ENCODE measurements at regions not wholly inside any gene's neighbourhood (a gene's known extent, or its start where the extent isn't known, plus 50 kb on each side); places are given as distances from the start of the nearest gene placed in this dataset.
A peak's percentile ranks its signal among the peaks of the same experiment; 100 is the strongest.

- no peak overlapping the region for H3K9ac ChIP-seq (ENCODE audit: low read length)
- no peaks in the 10 kb centered on the region for H3K36me3 ChIP-seq (ENCODE audit: low read depth, low read length)
- no TSS peak for BruUV-seq (replicated peaks)
- H3K9me3 ChIP-seq (ENCODE audit: low read length): no peaks in the 10 kb centered on the region
- no peaks in the 10 kb centered on the region for H3K4me1 ChIP-seq (ENCODE audit: insufficient read depth, low read length)
- no peak overlapping the region for H3K4me3 ChIP-seq (ENCODE audit: low read length)
- H3F3A ChIP-seq (ENCODE audit: low read length, unreplicated experiment): no peaks in the 10 kb centered on the region
- intact Hi-C loops (cut with micrococcal nuclease): no loop called here
- ChIA-PET CTCF (no interaction called here), POLR2A (ENCODE audit: unreplicated experiment) (no interaction called here)
- no peaks in the 10 kb centered on the region for H3K9me2 ChIP-seq (replicated peaks; ENCODE audit: low read length)
- ATAC-seq: no peak
- H3K4me2 ChIP-seq (ENCODE audit: low read length): peak overlapping the region; percentile 71; the same call in 1 of the 2 replicates
- H3K79me2 ChIP-seq (ENCODE audit: low read length): no peaks in the 10 kb centered on the region
- no peak overlapping the region for H3K27ac ChIP-seq (ENCODE audit: low read length)
- H4K20me1 ChIP-seq (ENCODE audit: low read length): no peaks in the 10 kb centered on the region
- no peaks in the 10 kb centered on the region for H3K27me3 ChIP-seq (ENCODE audit: low read length)
- TF ChIP-seq EZH2phosphoT487 (IDR thresholded peaks at IDR 0.05; ENCODE audit: borderline replicate concordance, low read length): no peak
- no peak for TF ChIP-seq CTCF (conservative IDR thresholded peaks at IDR 0.05; ENCODE audit: low read depth, low read length)
- TF ChIP-seq EZH2 (IDR thresholded peaks at IDR 0.05; ENCODE audit: low read length, unreplicated experiment): no peak
- H2AFZ ChIP-seq (ENCODE audit: low read length): no peak overlapping the region
- DNase-seq: no peak
Measured at GRCh38 chrX:97806946-97807345, 923.2 kb downstream of the RPA4 start.

GRCh38 chrX:97820170-97820569 is 936.5 kb downstream of the RPA4 start:
- intact Hi-C loops (cut with micrococcal nuclease): no loop called here

GRCh38 chrX:97828471-97828870 is 944.8 kb downstream of the RPA4 start:
- Histone ChIP-seq H3K4me2 (ENCODE audit: low read length) (no peak overlapping the region), H3K9me3 (ENCODE audit: low read length) (no peaks in the 10 kb centered on the region), H2AFZ (ENCODE audit: low read length) (no peak overlapping the region), H3K4me3 (ENCODE audit: low read length) (no peak overlapping the region), H3K36me3 (ENCODE audit: low read depth, low read length) (no peaks in the 10 kb centered on the region), H3K4me1 (ENCODE audit: insufficient read depth, low read length) (no peaks in the 10 kb centered on the region), H3K27me3 (ENCODE audit: low read length) (no peaks in the 10 kb centered on the region), H3K79me2 (ENCODE audit: low read length) (no peaks in the 10 kb centered on the region), H4K20me1 (ENCODE audit: low read length) (no peaks in the 10 kb centered on the region), H3K9ac (ENCODE audit: low read length) (no peak overlapping the region), H3K9me2 (replicated peaks; ENCODE audit: low read length) (no peaks in the 10 kb centered on the region), H3K27ac (ENCODE audit: low read length) (no peak overlapping the region), H3F3A (ENCODE audit: low read length, unreplicated experiment) (no peaks in the 10 kb centered on the region)
- TF ChIP-seq CTCF (conservative IDR thresholded peaks at IDR 0.05; ENCODE audit: low read depth, low read length) (no peak), EZH2phosphoT487 (IDR thresholded peaks at IDR 0.05; ENCODE audit: borderline replicate concordance, low read length) (no peak), EZH2 (IDR thresholded peaks at IDR 0.05; ENCODE audit: low read length, unreplicated experiment) (no peak)
- ChIA-PET CTCF (no interaction called here), POLR2A (ENCODE audit: unreplicated experiment) (no interaction called here)
- intact Hi-C loops (cut with micrococcal nuclease): no loop called here
- DNase-seq: no peak
- BruUV-seq (replicated peaks): no TSS peak
- ATAC-seq: no peak

More at GRCh38 chrX:97820170-97820569, 936.5 kb downstream of the RPA4 start:
- Histone ChIP-seq H3K36me3 (ENCODE audit: low read depth, low read length) (no peaks in the 10 kb centered on the region), H3K9ac (ENCODE audit: low read length) (no peak overlapping the region), H3K4me1 (ENCODE audit: insufficient read depth, low read length) (no peaks in the 10 kb centered on the region), H3K27ac (ENCODE audit: low read length) (no peak overlapping the region), H2AFZ (ENCODE audit: low read length) (no peak overlapping the region), H3K9me2 (replicated peaks; ENCODE audit: low read length) (no peaks in the 10 kb centered on the region), H3K79me2 (ENCODE audit: low read length) (no peaks in the 10 kb centered on the region), H3F3A (ENCODE audit: low read length, unreplicated experiment) (no peaks in the 10 kb centered on the region), H4K20me1 (ENCODE audit: low read length) (no peaks in the 10 kb centered on the region), H3K4me3 (ENCODE audit: low read length) (no peak overlapping the region), H3K9me3 (ENCODE audit: low read length) (no peaks in the 10 kb centered on the region), H3K4me2 (ENCODE audit: low read length) (no peak overlapping the region), H3K27me3 (ENCODE audit: low read length) (peaks cover 6% of the 10 kb centered on the region; the same call in 1 of the 2 replicates)
- POLR2A ChIA-PET (ENCODE audit: unreplicated experiment): no interaction called here
- TF ChIP-seq EZH2 (IDR thresholded peaks at IDR 0.05; ENCODE audit: low read length, unreplicated experiment) (no peak), EZH2phosphoT487 (IDR thresholded peaks at IDR 0.05; ENCODE audit: borderline replicate concordance, low read length) (no peak), CTCF (conservative IDR thresholded peaks at IDR 0.05; ENCODE audit: low read depth, low read length) (no peak)
- DNase-seq (no peak), ATAC-seq (no peak)
- CTCF ChIA-PET: no interaction called here
- no TSS peak for BruUV-seq (replicated peaks)
